GM12892 (cell line): ENCODE measurements at regions not wholly inside any gene's neighbourhood (a gene's known extent, or its start where the extent isn't known, plus 50 kb on each side); places are given as distances from the start of the nearest gene placed in this dataset.

ENCODE experiments used
- POLR2A ChIP-seq: IDR thresholded peaks from 2 replicates; pipeline ENCODE4 v1.6.1; 2011; ENCODE audit warnings: low read depth, low read length, control low read depth
- POLR2AphosphoS5 ChIP-seq: IDR thresholded peaks from 2 replicates; pipeline ENCODE4 v1.6.1; 2011; ENCODE audit warnings: low read depth, low read length, control low read depth
- TAF1 ChIP-seq: IDR thresholded peaks from 2 replicates; pipeline ENCODE4 v1.6.1; 2011; ENCODE audit warnings: low read depth, mild to moderate bottlenecking, control low read depth, low read length, borderline replicate concordance

- TF ChIP-seq POLR2A, result no peak
- TF ChIP-seq POLR2AphosphoS5, result no peak
- no peak for TF ChIP-seq TAF1
Measured at GRCh38 chr5:121299153-121299552, 552.5 kb upstream of the FTMT start.
